HG03460 (cell line): ENCODE measurements at regions not wholly inside any gene's neighbourhood (a gene's known extent, or its start where the extent isn't known, plus 50 kb on each side); places are given as distances from the start of the nearest gene placed in this dataset.
A peak's percentile ranks its signal among the peaks of the same experiment; 100 is the strongest.

Source experiments
- ATAC-seq: cut with Tn5 transposase; IDR thresholded peaks from one replicate; pipeline ENCODE4 v1.9.1; 2021; ENCODE audit not compliant: unreplicated experiment

DNA sequence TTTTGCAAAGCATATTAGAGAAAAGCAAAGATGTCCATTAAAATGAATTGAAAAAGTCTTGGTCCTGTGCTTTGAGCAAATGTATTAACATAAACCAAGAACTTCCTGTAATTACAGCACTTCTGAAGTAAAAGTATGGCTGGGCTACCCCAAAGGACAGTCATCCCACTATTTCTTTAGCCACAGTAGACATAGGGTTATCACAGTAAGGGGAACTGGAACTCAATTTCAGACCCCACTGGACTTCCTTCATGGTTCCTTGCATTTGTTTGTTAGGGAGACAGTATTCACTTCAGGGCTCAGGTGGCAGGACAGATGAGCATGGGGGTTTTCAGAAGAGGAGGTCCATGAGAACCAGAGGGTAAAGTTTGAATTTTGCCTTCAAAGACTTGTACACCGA, 203.1 kb upstream of the PDE1C start:
- ATAC-seq: no peak

DNA sequence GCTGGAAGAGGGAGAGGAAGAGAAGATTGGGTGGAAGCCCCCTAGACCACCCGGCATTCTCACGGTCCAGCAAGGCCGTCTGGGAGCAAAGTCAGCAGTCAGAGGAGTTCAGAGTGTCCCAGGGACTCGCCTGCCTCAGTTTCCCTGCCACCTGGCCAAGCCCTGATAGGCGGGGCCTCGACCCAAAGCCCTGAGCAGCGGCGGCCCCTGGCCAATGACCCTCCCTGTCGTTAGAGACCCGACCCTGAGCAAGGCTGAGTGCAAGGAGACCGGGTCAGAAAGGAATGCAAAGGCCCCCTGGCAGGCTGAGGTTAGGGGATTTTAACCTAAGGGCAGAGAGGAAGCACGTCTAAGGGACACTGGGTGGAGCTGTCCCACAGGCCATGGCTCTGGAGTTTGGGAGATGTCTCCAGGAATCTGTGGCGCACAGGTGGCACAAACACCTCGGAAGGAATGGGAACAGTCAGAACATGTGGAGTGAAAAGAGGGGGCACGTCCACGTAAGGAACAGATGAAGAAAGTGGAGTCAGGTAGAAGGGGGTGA, 196.8 kb upstream of the PDE1C start:
- no peak for ATAC-seq

DNA sequence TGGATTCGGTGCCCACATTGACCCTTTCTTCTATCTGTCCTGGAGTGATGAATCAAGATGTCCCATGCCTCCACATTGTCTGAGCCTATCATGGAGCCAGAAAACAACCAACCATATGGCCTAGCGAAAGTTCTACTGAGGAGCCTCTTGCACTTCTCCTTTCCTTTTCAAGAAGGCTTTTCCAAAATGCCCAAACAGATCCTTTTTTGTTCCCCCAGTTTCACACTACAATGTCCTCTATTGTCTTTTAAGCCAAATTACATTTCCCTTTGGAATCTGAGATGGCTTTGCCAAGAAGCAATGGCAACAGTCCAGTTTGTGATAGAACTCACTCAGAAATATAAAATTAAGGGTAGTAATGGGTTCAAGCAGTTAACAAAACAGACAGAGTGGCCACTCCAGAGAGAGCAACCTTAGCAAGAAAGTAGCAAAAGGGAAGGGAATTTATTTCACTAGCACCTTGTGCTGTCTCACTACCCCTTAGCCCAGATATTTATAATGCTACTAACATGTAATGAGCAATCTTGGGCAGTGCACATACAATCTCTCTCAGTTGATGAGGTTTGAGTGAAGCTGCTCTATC, 194.6 kb upstream of the PDE1C start:
- no peak for ATAC-seq

DNA sequence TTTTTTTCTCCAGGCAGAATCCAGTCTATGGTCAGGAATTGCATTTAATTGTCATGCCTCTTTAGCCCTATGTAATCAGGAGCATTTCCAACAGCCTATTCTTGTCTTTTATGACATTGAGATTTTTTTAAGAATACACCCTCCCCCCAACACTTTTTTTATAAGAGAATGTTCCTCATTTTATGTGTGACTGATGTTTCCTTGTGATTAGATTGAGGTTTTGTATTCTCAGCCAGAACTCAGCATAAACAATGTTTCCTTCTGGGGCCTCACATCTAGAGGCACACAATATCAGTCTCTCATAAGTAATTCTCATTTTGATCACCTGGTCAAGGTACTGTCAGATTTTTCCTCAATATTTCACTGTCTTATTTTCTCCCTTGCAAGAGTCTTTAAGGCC, 193.4 kb upstream of the PDE1C start:
- ATAC-seq: no peak

DNA sequence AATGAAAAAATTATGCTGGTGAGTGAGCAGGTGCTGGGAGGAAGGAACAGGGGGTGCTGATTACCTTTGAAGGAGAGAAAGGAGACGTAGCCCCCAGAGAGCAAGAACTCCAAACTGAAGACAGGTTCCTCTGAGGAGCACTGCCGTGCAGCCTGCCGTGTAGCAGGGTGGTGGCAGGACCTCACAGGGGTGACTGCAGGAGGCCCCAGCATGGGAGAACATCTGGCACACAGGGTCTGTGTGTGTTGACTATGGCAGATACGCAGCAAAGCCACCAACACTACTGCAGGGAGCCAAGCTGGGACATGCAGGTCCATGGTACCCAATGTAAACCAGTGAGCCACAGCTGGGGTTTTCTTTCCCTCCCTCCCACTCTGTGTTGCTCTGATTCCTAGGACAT, 192.1 kb upstream of the PDE1C start:
- ATAC-seq: no peak

DNA sequence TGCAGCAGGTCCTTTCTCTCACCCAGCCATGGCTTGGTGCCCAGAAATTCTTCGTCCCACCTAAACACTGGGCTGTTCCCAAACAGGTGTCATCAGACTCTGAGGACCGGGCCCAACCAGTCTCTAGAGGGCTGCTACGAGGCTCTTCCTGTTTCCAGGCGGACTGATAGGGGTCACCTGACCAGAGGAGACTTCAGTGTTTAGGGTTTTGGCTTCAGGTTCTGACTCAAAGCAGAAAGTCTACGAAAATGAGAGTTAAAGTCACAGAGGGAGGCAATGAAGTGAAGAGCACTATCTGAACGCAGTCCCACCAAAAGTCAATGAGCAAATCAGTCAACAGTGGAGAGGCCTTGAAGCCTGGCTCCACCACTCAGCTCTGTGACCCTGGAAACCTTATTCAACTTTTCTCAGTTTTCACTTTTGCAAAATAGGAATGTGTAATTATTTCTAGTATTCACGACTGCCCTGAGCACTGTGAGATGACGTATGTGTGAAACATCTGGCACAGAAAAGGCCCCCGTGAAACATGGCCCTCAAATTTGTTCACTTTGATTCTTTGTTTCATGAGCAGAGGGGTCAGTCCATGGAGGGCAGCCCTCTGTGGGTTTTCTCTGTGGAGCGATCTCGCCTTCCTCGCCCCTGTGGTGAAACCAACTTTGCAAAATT, 189.9 kb upstream of the PDE1C start:
- ATAC-seq: peak; percentile 92

DNA sequence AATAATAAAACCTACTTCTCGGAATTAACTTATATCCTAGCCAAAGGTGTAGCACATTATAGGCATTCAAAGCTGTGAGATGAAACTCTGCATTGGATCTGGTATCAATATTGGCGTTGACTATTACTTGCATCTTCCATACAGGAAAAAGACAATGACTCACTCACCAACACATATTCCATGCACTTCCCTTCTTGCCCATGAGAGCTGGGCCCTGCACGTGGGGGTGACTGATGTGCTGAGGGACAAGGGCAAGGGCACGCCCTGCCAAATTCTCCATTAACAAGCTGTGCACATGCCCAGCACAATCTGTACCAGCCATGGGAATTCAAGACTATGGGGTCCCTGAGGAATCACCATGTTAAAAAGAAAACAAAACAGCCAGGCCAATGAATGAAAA, 188.1 kb upstream of the PDE1C start:
- no peak for ATAC-seq

DNA sequence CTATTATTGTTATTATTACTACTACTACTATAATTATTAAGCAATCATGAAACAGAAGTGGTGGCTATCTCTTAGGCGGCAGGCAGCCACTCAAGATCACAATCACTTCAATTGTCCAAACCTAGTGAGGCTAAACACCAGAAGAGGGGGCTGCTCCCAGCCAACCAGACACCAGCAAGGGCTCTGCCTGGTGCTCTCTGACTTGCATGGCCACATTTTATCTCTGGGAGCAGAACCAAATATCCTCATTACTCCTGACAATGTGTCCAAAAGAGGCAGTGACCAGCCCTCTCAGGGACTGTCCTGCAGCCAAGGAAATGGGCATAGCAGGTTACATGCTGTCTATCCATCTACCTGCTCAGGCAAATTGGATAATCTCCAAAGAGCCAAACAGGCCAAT, 187.4 kb upstream of the PDE1C start:
- no peak for ATAC-seq

DNA sequence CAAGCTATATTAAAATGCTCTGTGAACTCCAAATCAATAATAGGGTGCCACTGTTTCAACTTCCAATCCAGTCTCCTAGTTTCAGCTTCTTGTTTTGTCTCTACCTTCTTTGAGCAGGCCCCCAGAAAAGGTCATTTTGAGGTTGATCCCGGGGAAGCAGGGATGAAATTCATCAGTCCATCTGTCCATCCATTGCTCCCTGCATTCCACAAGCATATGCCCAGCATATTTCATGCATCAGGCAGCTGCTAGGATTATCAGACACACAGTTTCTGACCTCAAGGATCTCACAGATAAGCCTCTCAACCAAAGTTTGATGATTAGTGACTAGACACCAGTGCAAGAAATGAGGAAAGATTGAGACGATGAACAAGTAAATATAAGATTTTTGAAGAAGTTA, 186.6 kb upstream of the PDE1C start:
- no peak for ATAC-seq

DNA sequence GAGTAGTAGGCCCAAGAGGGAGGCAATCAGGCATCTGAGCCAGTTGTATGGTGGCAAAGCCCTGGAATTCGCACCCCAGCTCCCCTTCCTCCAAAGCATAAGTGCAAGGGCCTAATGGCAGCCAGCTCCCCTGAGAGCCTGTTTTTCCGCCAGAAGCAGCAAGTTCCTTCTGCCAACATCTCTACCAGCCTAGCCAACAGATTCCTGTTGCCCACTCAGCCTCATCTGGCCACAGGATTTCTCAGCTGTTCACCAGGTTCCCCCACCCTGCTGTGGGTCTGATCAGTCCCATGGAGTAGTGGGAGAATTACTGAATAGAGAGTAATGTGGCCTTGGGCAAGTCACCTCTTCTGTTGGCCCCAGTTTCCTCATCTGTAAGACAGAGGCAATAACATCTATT, 186.2 kb upstream of the PDE1C start:
- no peak for ATAC-seq

DNA sequence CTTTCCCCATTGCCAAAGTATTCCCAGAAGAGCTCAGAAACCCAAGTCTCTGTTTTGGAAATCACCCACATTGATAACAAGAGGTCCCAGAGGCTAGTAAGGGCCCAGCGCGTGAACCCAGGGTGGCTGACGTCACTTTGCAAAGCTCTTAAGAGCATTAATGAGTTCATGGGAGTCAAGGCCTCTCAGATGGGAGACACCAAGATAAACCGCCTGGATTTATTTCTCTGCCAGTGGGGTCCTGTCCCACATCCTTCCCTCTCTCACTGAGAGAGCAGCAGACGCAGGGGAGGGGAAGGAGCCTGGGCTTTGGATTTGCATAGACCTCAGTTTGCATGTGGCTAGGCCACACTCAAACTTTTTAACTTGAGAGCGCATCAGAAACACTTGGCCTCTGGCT, 184.8 kb upstream of the PDE1C start:
- ATAC-seq: no peak

DNA sequence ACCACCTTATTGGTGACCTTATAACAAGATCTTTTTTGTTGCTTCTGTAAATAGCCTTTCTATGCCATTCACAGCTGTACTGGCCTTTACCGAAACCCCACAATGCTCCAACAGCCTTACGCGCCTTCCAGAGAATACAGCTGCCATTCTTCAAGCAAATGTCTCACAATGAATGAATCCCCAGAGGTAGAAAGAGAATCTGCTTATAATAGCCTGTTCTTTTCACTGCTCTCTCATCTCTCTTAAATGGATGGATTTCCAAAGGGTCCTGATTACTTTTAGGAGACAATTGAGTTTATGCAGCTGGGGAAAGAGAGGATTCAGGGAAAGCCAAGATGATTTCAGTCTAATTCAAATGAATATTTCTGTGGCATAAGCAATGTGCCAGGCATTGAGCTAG, 183.1 kb upstream of the PDE1C start:
- no peak for ATAC-seq

DNA sequence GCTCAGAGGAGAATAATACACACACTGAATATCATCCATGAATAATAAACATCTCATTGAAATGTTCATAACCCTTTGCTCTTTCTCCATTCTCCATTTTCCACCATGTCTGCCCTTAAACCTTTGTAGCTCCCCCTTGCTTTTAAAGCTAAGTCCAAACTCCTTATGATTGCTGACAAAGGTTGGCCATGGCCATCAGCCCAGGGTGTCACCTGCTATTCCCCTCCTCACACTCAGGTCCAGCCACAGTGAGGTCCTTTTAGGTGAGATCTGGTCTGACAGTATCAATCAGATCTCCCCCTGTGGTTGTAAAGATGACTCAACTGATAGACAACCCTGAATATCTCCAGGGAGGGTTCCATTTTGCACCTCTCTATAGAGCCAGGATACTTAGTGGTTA, 181.5 kb upstream of the PDE1C start:
- ATAC-seq: no peak

DNA sequence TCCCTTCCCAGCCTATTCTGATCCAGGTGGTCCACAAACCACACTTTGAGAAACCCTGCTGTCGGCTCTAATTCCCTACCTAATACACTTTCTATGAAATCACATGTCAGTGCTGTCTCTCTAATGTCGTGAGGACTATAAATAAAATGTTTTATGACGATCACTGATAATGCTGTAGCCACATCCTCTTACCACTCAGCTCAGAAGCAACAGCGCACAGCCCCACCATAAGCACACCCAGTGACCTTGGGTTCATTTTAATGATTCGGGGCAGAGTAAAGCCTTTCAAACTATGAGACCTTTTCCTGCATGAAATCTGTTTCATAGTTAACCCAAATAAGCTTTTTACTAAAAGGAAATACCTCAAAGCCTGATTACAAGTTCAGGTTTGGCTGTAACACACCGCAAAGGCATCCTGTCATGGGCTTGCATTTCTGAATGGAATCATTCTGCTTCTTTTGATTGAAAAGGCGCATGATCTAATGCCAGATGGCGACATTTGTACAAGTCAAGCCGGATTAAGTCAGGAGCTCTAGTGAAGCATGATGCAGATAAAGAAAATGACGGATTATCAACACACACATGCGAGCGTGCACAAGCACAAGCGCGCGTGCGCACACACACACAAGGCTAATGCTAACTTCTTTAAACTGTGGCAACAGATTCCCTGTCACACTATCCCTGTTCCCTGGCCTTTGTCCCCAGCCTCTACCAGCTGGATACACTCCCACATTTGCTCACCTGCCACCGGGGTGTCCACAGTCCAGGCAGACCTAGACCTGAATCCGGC, 180.5 kb upstream of the PDE1C start:
- ATAC-seq: no peak

DNA sequence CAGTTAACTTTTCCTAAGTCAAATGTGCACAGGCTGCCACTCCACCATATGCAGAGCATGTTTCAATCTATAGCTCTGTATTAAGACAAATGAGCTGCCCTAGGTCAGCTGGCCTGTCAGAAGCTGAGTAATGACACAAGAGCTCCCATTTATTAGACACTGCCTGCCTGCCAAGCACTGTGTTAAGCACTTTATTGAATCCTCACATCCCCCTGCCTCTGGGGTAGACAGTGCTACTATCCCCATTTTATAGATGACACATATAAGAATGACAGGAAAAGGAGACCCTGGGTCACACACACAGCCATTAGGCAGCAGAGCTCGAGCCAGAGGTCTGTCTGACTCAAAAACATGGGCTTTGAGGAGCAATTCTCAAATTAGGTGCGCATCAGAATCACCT, 179.8 kb upstream of the PDE1C start:
- ATAC-seq: no peak

DNA sequence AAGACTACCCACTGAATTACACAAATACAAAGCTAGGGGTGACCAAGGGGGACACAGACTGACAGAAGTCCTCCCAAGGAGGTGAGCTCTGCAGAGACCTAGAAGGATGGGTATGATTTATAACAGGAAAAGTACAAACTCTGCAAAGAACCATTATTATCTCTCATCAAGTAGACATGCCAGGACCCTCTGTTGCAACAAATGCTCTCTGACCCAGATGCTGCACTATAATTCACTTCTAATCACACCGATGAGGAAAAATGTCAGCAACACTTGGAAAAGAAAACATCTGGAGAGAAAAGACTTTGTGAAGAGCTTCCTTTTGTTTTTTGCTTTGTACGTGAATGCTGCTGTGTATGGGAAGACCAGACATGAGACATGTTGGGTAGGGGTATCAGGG, 178.3 kb upstream of the PDE1C start:
- no peak for ATAC-seq

DNA sequence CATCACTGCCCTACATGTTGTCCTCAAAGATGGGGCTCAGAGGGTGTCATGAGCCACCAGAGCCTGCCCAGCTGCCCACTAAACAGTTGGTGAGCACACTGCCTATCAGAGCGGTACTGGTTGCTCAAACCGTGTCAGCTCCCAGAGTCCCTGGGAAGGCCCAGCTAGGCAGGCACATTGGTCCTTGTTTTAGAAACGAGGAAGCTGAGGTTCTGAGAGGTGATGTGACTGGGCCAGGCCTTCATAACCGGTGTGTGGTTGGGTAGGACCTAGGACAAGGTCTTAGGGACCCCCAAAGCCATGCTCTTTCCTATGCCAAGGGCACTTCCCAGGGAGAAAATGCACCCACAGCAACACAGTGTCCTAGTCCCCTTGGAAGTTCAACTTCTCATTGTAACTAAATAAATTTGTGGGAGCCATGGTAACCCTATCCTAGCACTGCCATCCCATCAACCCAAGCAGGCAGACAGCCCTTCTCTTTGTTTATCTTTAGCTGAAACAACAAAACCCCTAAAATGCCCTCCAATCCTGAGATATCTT, 174.7 kb upstream of the PDE1C start:
- no peak for ATAC-seq

DNA sequence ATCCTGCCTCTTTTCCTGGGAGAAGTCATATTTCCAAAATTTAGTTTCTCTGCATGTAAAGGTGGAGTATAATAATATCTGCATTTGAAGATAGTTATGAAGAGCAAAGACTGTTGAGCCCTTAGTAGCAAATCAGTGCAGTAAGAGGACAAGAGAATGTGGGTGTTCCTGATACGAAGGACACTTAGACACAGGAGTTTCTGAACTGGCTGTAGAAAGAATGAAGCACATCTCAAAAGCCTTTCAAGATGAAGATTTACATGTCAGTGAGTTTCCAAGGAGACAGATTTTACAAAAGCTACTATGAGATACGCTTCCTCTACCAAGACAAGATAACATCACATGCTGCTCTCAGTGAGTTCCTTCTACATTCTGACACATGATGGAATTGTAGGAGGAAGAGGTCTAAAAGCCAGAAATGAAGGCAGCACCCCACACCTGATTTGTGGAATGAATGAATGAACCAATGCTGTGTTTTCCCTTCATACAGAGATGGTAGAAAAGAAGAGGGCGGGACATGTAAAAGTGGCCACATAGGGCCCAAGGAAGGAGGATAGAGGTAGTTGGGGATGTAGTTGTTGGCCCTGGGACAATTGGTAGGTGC, 173.6 kb upstream of the PDE1C start:
- ATAC-seq: no peak

DNA sequence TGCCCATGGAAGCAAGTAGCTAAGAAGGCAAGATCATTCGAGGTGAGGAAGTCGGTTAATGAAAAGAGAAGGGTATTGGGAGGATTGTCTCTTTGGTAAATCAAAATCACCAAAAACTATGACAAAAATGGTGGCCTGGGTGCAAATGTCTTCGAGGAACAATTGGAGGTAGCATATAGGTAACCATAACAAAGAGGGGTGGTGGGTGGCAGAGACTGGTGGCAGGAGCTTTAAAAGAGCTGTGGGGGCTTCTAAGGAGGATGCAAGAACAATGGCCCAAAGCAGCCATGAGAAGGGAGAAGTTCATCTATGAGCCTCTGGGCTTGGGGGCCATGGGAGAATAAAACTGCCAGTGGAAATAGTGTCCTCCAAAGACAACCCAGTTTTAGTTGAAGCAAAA, 172.2 kb upstream of the PDE1C start:
- ATAC-seq: no peak

DNA sequence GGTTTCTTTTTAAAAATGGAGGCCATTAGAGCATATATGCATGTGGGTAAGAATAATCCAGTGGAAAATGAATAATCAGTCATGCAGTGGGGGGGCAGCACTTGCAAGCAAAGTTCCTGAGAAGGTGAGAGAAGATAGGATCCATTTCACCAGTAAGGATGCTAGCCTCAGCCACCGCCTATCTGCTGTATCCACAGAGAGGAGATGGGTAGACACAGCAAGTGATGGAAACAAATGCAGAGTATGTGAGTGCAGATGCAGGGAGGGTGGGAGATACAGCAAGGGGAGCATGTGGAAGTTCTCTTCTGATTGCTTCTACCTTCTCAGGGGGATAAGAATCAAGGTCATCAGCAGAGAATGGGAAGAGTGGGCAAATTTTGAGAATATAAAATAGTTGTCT, 171.4 kb upstream of the PDE1C start:
- no peak for ATAC-seq

DNA sequence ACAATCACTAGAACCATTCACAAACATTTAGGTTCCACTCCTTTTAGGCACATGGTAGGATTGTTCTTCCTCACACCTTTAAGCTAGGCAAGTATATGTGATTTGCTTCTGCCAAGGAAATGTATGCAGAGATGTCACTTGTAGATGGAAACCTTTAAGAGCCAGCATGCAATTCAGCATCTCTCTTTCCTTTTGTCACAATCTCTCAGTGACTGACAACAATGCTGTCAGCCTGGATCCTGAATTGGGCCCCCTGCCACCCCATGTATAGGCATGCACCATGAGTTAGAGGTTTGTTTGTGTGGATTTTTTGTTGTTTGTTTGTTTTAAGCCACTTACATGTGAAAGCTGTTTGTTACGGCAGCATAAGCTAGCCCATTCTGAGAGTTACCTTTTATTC, 169.6 kb upstream of the PDE1C start:
- no peak for ATAC-seq

DNA sequence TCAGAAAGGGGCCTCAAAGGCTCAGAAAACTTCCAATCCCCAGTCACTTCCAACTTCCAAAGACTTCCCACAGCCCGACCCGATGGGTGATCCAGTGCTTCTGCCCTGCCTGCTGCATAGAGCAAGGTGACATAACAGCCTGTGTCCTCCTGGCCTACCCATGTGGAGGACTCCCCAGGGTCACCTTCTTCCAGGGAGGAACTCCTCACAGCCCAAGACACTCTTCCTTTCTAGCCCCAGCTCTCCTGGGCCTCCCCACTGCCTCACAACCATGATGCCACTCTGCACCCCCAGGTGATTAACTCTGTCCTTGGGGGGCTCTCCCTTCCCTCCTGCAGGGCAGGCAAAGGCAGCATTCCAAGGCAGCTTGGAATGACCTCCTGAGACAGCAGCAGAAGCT, 158.4 kb upstream of the PDE1C start:
- no peak for ATAC-seq
